Stomach smooth muscle (tissue), 2 donors: ENCODE measurements at regions not wholly inside any gene's neighbourhood (a gene's known extent, or its start where the extent isn't known, plus 50 kb on each side); places are given as distances from the start of the nearest gene placed in this dataset.
"Not testable (repeated sequence)": the region's sequence is repeated elsewhere in the genome, so short reads cannot be mapped to it uniquely, and the experiment has no call there.

Experiments used
- H3K27ac ChIP-seq: one replicate; pipeline ENCODE4 v1.7.0; 2013; ENCODE audit warnings: mild to moderate bottlenecking, low read length, inconsistent platforms
- H3K27me3 ChIP-seq, 2 donors: one replicate each; pipeline ENCODE4 v1.7.0; 2013; ENCODE audit warnings: low read length in 2 of 2; ENCODE audit not compliant: insufficient read depth in 2 of 2, control insufficient read depth in 1 of 2
- H3K36me3 ChIP-seq, 2 donors: one replicate each; pipeline ENCODE4 v1.7.0; 2013; ENCODE audit warnings: low read length in 2 of 2; ENCODE audit not compliant: control insufficient read depth in 2 of 2, insufficient read depth in 2 of 2
- H3K4me1 ChIP-seq: one replicate; pipeline ENCODE4 v1.7.0; 2013; ENCODE audit warnings: low read length; ENCODE audit not compliant: control insufficient read depth, insufficient read depth
- H3K4me3 ChIP-seq, 2 donors: one replicate each; pipeline ENCODE4 v1.7.0; 2013; ENCODE audit warnings: low read length in 2 of 2
- H3K9ac ChIP-seq, 2 donors: one replicate each; pipeline ENCODE4 v1.7.0; 2013; ENCODE audit warnings: low read length in 2 of 2, mild to moderate bottlenecking in 1 of 2
- H3K9me3 ChIP-seq, 2 donors: one replicate each; pipeline ENCODE4 v1.7.0; 2013; ENCODE audit warnings: low read length in 2 of 2; ENCODE audit not compliant: control insufficient read depth in 2 of 2
- donor health status: healthy.
- donor health status: Pancreatic carcinoma.

DNA sequence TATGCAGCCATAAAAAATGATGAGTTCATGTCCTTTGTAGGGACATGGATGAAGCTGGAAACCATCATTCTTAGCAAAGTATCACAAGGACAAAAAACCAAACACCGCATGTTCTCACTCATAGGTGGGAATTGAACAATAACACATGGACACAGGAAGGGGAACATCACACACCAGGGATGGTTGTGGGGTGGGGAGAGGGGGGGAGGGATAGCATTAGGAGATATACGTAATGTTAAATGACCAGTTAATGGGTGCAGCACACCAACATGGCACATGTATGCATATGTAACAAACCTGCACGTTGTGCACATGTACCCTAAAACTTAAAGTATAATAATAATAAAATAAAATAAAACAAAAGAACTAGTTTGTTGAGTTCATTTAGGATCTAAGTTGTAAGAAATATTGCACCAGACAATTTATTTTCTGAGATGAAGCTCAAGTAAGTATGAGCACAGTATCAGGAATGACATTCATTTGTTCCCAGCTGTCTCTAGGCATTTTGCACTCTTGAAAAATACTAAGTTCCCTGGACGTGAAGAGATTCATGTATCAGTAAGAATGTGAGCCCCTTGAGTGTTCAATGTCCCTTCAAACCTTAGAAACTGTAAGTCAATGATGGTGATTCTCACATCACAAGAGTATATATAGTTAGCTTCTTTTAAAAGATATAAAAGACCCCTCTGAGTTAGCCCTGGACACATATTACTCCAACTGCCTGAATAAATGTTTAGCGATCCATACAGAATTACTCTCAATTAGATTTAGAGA, 1519.3 kb upstream of the TPTE start:
- H3K4me3 ChIP-seq, H3K27me3 ChIP-seq, H3K9me3 ChIP-seq: not testable (repeated sequence)

DNA sequence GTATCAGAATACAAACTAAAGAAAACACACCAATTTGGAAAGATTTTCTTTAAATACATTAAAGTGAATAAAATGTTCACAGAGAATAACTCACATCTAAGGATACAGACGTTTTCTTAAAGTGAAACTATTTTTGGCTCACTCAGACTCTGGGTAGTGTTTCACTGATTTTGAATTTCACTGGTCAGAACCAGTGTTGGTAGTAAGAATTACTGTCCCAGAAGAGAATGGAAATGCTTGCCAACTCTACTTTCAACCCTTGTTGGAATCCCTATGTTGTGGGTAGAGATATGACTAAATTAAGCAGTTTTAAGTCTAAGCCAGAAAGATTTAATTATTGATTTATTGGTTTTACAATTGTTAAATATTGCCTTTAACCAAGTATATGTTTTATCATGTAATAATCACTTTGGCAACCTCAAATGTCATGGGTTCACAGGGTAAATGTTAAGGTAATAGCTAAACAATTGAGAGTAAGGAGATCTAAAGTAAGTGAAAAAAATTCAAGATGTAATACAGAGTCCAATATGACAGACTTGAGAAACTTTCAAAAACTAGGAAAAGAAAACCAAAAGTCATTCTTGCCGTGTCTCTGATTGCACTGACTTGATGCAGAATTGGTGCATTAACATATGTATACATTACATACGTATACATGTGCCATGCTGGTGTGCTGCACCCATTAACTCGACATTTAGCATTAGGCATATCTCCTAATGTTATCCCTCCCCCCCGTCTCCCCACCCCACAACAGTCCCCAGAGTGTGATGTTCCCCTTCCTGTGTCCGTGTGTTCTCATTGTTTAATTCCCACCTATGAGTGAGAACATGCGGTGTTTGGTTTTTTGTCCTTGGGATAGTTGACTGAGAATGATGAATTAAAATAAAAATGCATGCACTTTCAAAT, 1517.2 kb upstream of the TPTE start:
- H3K36me3 ChIP-seq, H3K4me1 ChIP-seq, H3K27ac ChIP-seq, H3K9me3 ChIP-seq, H3K9ac ChIP-seq, H3K4me3 ChIP-seq: not testable (repeated sequence)
- H3K27me3 ChIP-seq: peaks cover 8 to 16% of the 10 kb centered on the region in 2 donors

More for the DNA sequence above, 1519.3 kb upstream of the TPTE start:
- not testable (repeated sequence) for H3K27ac ChIP-seq, H3K4me1 ChIP-seq, H3K36me3 ChIP-seq, H3K9ac ChIP-seq

DNA sequence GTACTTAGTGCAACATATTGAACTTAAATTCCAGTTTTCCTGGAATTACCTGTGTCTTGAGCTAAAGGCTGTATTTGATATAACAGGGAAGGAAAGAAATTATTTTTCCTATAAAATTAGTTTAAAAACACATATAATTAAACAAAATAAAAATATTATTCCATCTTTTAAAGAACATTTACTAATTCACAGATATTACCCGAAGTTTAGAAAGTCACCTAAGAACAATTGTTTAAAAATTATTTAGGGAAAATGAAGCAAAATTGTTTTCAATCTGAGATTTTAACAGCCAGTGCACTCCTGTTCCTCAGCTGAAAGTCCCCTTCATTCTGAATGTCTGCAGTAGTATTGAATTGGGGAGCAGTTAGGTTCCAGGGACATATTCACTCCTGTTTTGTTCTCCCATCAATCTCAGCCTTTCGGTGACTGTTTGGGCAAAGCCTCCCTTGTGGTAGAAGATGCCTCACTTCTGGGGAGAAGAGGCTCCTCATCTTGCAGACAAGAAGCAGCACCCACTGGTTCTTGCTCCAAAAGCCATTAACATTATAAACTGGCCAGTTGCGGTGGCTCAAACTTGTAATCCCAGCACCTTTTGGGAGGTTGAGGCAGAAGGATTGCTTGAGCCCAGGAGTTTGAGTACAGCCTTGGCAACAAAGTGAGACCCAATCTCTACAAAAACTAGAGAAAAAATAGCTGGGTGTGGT, 1516.4 kb upstream of the TPTE start:
- H3K36me3 ChIP-seq, H3K9me3 ChIP-seq: not testable (repeated sequence)
- H3K27me3 ChIP-seq: peaks cover 8 to 16% of the 10 kb centered on the region in 2 donors

GRCh38 chr21:9005671-9006070, 1515.7 kb upstream of the TPTE start:
- not testable (repeated sequence) for H3K27ac ChIP-seq, H3K4me1 ChIP-seq, H3K36me3 ChIP-seq, H3K9ac ChIP-seq, H3K9me3 ChIP-seq, H3K4me3 ChIP-seq
- peaks cover 8 to 16% of the 10 kb centered on the region in 2 donors for H3K27me3 ChIP-seq

More for the DNA sequence above, 1516.4 kb upstream of the TPTE start:
- H3K9ac ChIP-seq, H3K4me3 ChIP-seq, H3K27ac ChIP-seq, H3K4me1 ChIP-seq: not testable (repeated sequence)

- not testable (repeated sequence) for H3K36me3 ChIP-seq, H3K4me1 ChIP-seq, H3K9ac ChIP-seq, H3K27ac ChIP-seq, H3K9me3 ChIP-seq, H3K4me3 ChIP-seq
- H3K27me3 ChIP-seq: peaks cover 12 to 19% of the 10 kb centered on the region in 2 donors
Measured at GRCh38 chr21:9006111-9006510, 1515.3 kb upstream of the TPTE start.

- not testable (repeated sequence) for H3K27ac ChIP-seq, H3K4me3 ChIP-seq, H3K4me1 ChIP-seq, H3K36me3 ChIP-seq, H3K9me3 ChIP-seq, H3K9ac ChIP-seq
- H3K27me3 ChIP-seq: peaks cover 19 to 25% of the 10 kb centered on the region in 2 donors
Measured at GRCh38 chr21:9006553-9007323, 1514.6 kb upstream of the TPTE start.

DNA sequence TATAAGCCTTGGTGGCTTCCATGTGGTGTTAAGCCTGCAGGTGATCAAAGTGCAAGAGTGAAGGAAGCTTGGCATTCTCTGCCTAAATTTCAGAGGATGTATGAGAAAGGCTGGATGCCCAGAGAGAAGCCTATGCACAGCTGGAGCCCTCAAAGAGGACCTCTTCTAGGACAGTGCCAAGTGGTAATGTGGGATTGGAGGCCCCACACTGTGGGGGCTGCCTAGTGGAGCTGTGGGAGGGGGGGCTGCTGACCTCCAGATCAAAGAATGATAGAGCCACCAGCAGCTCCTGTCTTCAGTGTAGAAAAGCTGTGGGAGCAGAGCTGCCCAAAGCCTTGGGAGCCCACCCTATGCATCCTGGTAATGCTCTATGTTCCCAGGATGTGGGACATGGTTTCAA, 1512.7 kb upstream of the TPTE start:
- Histone ChIP-seq H3K27me3 (peaks cover 21 to 34% of the 10 kb centered on the region in 2 donors), H3K9ac (no peak overlapping the region), H3K9me3 (no peaks in the 10 kb centered on the region), H3K27ac (no peak overlapping the region), H3K4me3 (no peak overlapping the region), H3K36me3 (no peaks in the 10 kb centered on the region), H3K4me1 (no peaks in the 10 kb centered on the region)

DNA sequence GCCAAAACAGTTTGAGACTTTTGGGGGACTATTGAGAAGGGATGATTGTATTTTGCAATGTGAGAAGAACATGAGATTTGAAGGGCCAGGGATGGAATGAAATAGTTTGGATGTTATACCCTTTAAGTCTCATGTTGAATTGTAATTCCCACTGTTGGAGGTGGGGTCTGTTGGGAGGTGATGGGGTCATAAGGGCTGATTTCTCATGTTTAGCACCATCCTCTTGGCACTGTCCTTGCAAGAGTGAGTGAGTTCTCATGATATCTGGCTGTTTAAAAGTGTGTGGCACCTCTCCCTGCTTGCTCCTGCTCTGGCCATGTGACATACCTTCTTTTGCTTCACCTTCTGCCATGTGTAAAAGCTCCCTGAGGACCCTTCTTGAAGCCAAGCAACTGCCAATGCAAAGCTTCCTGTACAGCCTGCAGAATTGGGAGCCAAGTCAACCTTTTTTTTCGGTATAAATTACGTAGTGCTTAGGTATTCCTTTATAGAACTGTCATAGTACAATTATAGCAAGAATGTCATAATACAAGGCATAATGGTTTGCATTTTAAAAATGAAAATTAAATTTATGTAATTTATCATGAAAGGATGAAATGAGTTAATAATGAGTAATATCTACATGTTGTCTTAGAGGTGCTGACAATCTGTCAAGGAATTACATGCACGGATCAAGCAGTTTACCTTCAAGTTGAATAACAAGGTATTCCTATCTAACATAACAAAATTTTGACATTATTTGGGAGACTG, 1511.9 kb upstream of the TPTE start:
- H3K9me3 ChIP-seq, H3K4me3 ChIP-seq, H3K9ac ChIP-seq, H3K4me1 ChIP-seq, H3K27ac ChIP-seq, H3K36me3 ChIP-seq: not testable (repeated sequence)
- H3K27me3 ChIP-seq: peaks cover 23 to 34% of the 10 kb centered on the region in 2 donors

GRCh38 chr21:9010121-9010795, 1511.1 kb upstream of the TPTE start:
- peaks cover 24 to 33% of the 10 kb centered on the region in 2 donors for H3K27me3 ChIP-seq
- H3K9me3 ChIP-seq, H3K9ac ChIP-seq, H3K4me1 ChIP-seq, H3K27ac ChIP-seq, H3K4me3 ChIP-seq, H3K36me3 ChIP-seq: not testable (repeated sequence)
